GM10248 (cell line): ENCODE measurements at regions not wholly inside any gene's neighbourhood (a gene's known extent, or its start where the extent isn't known, plus 50 kb on each side); places are given as distances from the start of the nearest gene placed in this dataset.

ENCODE experiments used
- CTCF ChIA-PET: fragments of 300-600 bp; sonication (Branson Sonifier 250); formaldehyde crosslinking; extraction: SDS; loops from one replicate; lab custom pipeline; 2021; ENCODE audit warnings: antibody characterized with exemption; lab: Yijun Ruan, JAX
- POLR2A ChIA-PET: fragments of 350-650 bp; sonication (Branson Sonifier 250); formaldehyde crosslinking; extraction: SDS; loops from one replicate; lab custom pipeline; 2020; ENCODE audit warnings: antibody characterized with exemption; lab: Yijun Ruan, JAX
- DNase-seq: peaks from one replicate; pipeline ENCODE4 v3.0.0; 2012; ENCODE audit errors: extremely low spot score
- TF ChIP-seq, protein P1 (sequence below): IDR thresholded peaks from 2 replicates; pipeline ENCODE4 v1.5.1; 2012; ENCODE audit warnings: mild to moderate bottlenecking, low read depth; ENCODE audit errors: extremely low read depth, missing control alignments, control extremely low read depth

DNA sequence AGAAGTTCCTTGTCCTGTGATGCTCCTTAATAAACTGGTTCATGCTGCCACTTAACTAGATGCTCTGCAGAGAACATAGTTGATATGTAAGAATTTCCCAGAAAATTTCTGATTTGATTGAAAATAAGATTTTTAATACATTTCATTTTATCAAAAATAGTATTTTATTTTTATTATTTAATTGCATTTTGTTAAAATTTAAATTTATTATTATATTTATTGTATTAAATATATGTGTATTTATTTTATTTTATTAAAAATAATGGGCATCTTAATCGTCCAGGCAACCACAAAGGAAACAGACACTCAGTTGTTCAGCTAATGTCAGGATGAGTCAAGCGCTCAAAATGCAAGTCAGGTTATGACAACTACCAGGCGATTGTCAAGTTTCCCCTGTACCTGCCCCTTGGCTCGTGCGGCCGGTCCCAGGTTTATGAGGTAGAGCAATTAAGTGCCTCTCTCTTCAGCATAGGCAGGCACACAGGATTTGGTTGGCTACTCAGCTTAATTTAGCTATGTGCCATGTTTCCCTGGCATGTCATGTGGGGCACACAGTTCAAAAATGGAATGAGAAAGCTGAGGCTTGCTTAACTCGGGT lies 361.2 kb downstream of the RND3 start:
- POLR2A ChIA-PET, result no interaction called here
- TF ChIP-seq, protein P1, sequence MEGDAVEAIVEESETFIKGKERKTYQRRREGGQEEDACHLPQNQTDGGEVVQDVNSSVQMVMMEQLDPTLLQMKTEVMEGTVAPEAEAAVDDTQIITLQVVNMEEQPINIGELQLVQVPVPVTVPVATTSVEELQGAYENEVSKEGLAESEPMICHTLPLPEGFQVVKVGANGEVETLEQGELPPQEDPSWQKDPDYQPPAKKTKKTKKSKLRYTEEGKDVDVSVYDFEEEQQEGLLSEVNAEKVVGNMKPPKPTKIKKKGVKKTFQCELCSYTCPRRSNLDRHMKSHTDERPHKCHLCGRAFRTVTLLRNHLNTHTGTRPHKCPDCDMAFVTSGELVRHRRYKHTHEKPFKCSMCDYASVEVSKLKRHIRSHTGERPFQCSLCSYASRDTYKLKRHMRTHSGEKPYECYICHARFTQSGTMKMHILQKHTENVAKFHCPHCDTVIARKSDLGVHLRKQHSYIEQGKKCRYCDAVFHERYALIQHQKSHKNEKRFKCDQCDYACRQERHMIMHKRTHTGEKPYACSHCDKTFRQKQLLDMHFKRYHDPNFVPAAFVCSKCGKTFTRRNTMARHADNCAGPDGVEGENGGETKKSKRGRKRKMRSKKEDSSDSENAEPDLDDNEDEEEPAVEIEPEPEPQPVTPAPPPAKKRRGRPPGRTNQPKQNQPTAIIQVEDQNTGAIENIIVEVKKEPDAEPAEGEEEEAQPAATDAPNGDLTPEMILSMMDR, result no peak
- DNase-seq, result no peak
- CTCF ChIA-PET, result interaction anchor here (0.8 kb wide), 1 partner anchor 8 kb away, joined by 3 read pairs; no protein-coding TSS in a partner anchor

DNA sequence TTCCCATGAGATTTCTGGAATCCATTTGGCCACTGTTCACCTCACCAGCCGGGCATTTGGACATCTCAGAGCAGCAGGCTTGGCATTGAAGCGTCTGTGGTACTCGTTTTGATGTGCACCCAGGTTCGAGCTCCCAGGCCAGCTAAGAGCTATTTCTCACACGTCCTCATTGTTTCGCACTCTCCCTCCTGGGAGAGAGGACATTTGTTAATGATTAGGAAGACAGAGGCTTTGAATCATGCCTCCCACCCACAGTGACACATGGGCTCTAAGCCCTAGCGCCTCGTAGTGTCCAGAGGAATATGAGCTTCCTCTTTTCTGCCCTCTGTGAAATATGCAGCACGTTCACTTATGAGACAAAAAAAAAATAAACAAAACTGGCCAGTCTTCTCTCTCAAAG lies 361.8 kb downstream of the RND3 start:
- POLR2A ChIA-PET, result no interaction called here
- CTCF ChIA-PET, result no interaction called here
- TF ChIP-seq, protein P1, result no peak
- DNase-seq, result no peak

DNA sequence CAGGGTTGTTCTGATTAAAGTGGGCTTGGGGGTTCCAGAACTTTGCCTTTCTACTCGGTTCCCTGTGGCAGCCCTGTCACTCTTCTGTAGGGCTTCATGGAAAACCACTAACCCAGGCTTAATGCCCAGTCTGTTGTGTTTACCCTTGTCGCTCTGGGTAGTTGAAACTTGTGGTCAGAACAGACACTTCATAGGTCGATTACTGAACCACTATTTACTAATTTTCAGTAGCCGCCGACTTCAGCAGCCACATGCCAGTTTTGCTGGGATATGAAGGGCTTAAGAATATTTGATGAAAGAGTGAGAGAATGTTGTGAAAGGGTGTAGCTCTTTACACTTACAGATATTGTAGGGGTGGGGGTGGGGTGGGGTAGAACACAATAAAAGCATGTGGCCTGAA lies 362.3 kb downstream of the RND3 start:
- POLR2A ChIA-PET, result no interaction called here
- CTCF ChIA-PET, result no interaction called here
- TF ChIP-seq, protein P1, result no peak
- no peak for DNase-seq

DNA sequence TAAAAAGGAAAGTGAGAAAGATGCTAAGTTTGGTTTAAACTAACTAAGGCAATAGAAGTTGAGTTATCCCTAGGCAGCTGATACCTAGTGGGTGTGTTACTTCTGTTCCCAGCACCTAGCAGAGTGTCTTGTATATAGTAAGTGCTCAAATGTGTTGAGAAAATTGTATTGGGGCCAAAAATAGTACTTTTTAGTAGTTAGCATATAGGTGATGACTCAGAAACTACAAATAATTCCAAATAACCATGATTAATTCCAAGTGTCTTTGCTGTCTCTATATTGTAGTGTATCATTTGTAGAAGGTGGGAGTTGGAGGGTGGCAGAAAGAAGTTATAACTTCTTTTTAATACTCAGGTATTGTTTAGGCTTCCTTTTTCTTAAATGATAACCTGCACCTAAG lies 362.7 kb downstream of the RND3 start:
- TF ChIP-seq, protein P1, result no peak
- ChIA-PET POLR2A (no interaction called here), CTCF (no interaction called here)
- no peak for DNase-seq

DNA sequence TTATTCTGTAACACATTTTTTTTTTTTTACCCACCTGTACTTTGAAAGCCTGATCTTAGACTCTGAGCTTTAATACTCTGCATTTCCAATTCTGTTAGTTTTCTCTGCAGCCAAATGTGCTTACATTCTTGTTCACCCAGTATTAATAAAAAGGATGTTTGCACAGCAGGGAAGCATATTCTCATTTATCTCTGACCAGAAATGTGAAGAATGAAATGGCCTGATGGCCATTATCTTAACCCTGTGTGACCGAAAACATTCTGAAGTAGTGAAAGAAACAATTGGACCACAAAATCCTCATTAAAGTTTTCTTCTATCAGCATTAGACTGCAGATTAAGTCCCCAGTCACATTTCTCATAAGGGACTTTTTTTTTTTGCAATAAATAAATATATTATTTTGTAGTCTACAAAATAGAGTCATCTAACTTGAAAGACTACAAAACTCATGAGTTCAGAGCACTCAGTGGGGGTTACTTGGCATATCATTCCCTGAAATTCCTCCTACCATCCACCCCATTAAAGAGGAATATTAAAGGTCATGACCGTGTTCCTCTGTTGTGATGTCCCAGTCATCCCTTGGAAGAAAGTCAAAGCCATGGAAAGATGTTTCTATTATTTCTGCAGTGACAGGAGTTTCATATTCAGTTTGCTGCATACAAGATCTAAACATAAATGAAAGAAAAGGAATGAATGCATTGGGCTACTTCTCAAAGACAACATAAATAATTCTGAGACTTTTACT lies 364.4 kb downstream of the RND3 start:
- DNase-seq, result no peak
- ChIA-PET POLR2A (no interaction called here), CTCF (no interaction called here)
- TF ChIP-seq, protein P1, result no peak

DNA sequence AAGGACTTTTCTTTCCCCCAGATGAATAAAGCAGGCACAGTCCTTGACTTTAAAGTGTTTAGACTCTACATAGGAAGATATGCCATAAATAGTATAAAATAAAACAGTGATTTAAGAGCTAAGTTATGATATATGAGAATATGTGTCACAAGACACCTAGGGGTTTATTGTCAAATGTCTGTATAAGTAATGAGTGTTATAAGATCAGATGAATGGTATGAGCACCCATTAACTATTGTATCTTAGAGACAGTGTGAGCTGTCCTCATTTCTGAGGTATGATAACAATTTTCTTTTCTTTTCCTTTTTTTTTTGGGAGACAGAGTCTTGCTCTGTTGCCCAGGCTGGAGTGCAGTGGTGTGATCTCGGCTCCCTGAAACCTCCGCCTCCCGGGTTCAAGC lies 365.3 kb downstream of the RND3 start:
- no peak for DNase-seq
- POLR2A ChIA-PET, result no interaction called here
- CTCF ChIA-PET, result no interaction called here
- TF ChIP-seq, protein P1, result no peak
